Endothelial cell of umbilical vein (primary cell): ENCODE measurements at regions not wholly inside any gene's neighbourhood (a gene's known extent, or its start where the extent isn't known, plus 50 kb on each side); places are given as distances from the start of the nearest gene placed in this dataset.

Source experiments
- BruUV-seq: library from RNA; stranded (reverse); fragments of 400-500 nt; replicated peaks from 2 replicates; lab custom pipeline; 2021; lab: Mats Ljungman, UMichigan
- CTCF ChIA-PET: fragments of 300-600, 350-600 bp; sonication (Branson Sonifier 250); formaldehyde crosslinking; loops from one replicate; lab custom pipeline; 2021; ENCODE audit warnings: antibody characterized with exemption, inconsistent platforms; lab: Charles Lee
- POLR2A ChIA-PET: fragments of 300-600, 350-600 bp; sonication (Branson Sonifier 250); formaldehyde crosslinking; loops from one replicate; lab custom pipeline; 2021; ENCODE audit warnings: antibody characterized with exemption, inconsistent platforms; lab: Charles Lee
- DNase-seq: peaks from one replicate; pipeline ENCODE4 v3.0.0-alpha.2; 2011; ENCODE audit warnings: low read depth, low spot score
- FAIRE-seq: peaks from 2 replicates; lab custom pipeline; 2011; peaks lifted over from hg19 to GRCh38; lab: Jason Lieb, UNC
- H2AFZ ChIP-seq: 2 replicates; pipeline ENCODE4 v1.6.0; 2012; ENCODE audit warnings: low read depth, low read length, control low read depth, inconsistent platforms
- H3K27ac ChIP-seq: 2 replicates; pipeline ENCODE4 v1.5.1; 2011; ENCODE audit warnings: low read depth, mild to moderate bottlenecking, control low read depth, low read length, moderate library complexity; ENCODE audit not compliant: insufficient read depth
- H3K27me3 ChIP-seq, 2 experiments: 2 replicates each; pipeline versions ENCODE4 v1.6.0 to v1.6.1; 2011; ENCODE audit warnings: low read length in 2 of 2, mixed read lengths in 1 of 2; ENCODE audit not compliant: control insufficient read depth in 2 of 2, insufficient read depth in 2 of 2
- H3K36me3 ChIP-seq, 2 experiments: 2 replicates in 1 of 2; 3 replicates in 1 of 2; pipeline ENCODE4 v1.5.1; 2011; ENCODE audit warnings: low read length in 2 of 2, mild to moderate bottlenecking in 1 of 2, moderate library complexity in 1 of 2; ENCODE audit not compliant: control insufficient read depth in 2 of 2, insufficient read depth in 2 of 2; ENCODE audit errors: extremely low read depth in 1 of 2
- H3K4me1 ChIP-seq: 3 replicates; pipeline ENCODE4 v1.5.1; 2011; ENCODE audit warnings: mild to moderate bottlenecking, low read length; ENCODE audit not compliant: control insufficient read depth, insufficient read depth; ENCODE audit errors: extremely low read depth
- H3K4me2 ChIP-seq: 2 replicates; pipeline ENCODE4 v1.6.1; 2011; ENCODE audit warnings: low read length, control low read depth, mixed read lengths; ENCODE audit not compliant: insufficient read depth
- H3K4me3 ChIP-seq, 3 experiments: fragments of 200-600 bp in 1 of 3; sonication (generic), shearing (Covaris generic) in 1 of 3; replicated peaks in 1 of 3; 2 replicates each; pipeline ENCODE4 v1.5.1; 2011 to 2016; ENCODE audit warnings: control low read depth in 3 of 3, low read length in 3 of 3, mild to moderate bottlenecking in 2 of 3, inconsistent platforms in 1 of 3, low read depth in 1 of 3, moderate library complexity in 1 of 3; ENCODE audit not compliant: insufficient read depth in 1 of 3
- H3K79me2 ChIP-seq: 2 replicates; pipeline ENCODE4 v1.6.0; 2012; ENCODE audit warnings: low read length, inconsistent platforms; ENCODE audit not compliant: control insufficient read depth, insufficient read depth
- H3K9ac ChIP-seq: replicated peaks from 2 replicates; pipeline ENCODE3; 2011; ENCODE audit warnings: low read length, control low read depth; ENCODE audit not compliant: insufficient read depth; ENCODE audit errors: extremely low read depth
- H3K9me1 ChIP-seq: replicated peaks from 3 replicates; pipeline ENCODE4 v1.6.0; 2011; ENCODE audit warnings: mild to moderate bottlenecking, low read length; ENCODE audit not compliant: control insufficient read depth, insufficient read depth; ENCODE audit errors: extremely low read depth
- H3K9me3 ChIP-seq: replicated peaks from 2 replicates; pipeline ENCODE4 v1.5.1; 2012; ENCODE audit warnings: low read length, inconsistent platforms; ENCODE audit not compliant: control insufficient read depth, insufficient read depth
- H4K20me1 ChIP-seq: replicated peaks from 2 replicates; pipeline ENCODE3; 2011; ENCODE audit warnings: mild to moderate bottlenecking, low read length; ENCODE audit not compliant: control insufficient read depth, insufficient read depth; ENCODE audit errors: extremely low read depth
- EZH2 ChIP-seq: IDR thresholded peaks from 2 replicates; pipeline ENCODE4 v1.6.1; 2012; ENCODE audit warnings: borderline replicate concordance, low read depth, mild to moderate bottlenecking, moderate library complexity, low read length, inconsistent platforms; ENCODE audit not compliant: severe bottlenecking
- FOS ChIP-seq: IDR thresholded peaks from 2 replicates; pipeline ENCODE4 v1.6.1; 2011; ENCODE audit warnings: mild to moderate bottlenecking, low read length, moderate library complexity, borderline replicate concordance; ENCODE audit not compliant: insufficient read depth
- GATA2 ChIP-seq: IDR thresholded peaks from 2 replicates; pipeline ENCODE4 v1.7.0; 2011; ENCODE audit warnings: low read depth, mild to moderate bottlenecking, moderate library complexity, mixed read lengths, low read length; ENCODE audit not compliant: insufficient read length, insufficient read depth
- JUN ChIP-seq: IDR thresholded peaks from 2 replicates; pipeline ENCODE4 v1.6.1; 2011; ENCODE audit warnings: borderline replicate concordance, low read depth; ENCODE audit not compliant: insufficient read length, insufficient read depth
- MYC ChIP-seq: IDR thresholded peaks from one replicate; pipeline ENCODE4 v1.6.1; 2011; ENCODE audit warnings: mild to moderate bottlenecking, low read depth, low read length
- POLR2A ChIP-seq: IDR thresholded peaks from 2 replicates; pipeline ENCODE4 v1.6.1; 2012; ENCODE audit warnings: low read depth, mild to moderate bottlenecking, control low read depth, low read length
- POLR2AphosphoS5 ChIP-seq: IDR thresholded peaks from 2 replicates; pipeline ENCODE4 v1.6.1; 2012; ENCODE audit warnings: low read depth, mild to moderate bottlenecking, control low read depth, low read length, moderate library complexity; ENCODE audit not compliant: insufficient read depth
- dilution Hi-C: fragments of 300-500 bp; cut with MboI; formaldehyde crosslinking; loops from one replicate; pipeline ENCODE4 v1.15.0; 2019; ENCODE audit warnings: low sequenced_read_pairs; ENCODE audit not compliant: extremely low pct_ligation_motif_present
- intact Hi-C: fragments of 100-400 bp; cut with micrococcal nuclease; formaldehyde crosslinking; loops from one replicate; pipeline ENCODE4 v1.10.0; 2022
- TF ChIP-seq, protein P1 (sequence below), 2 donors: IDR thresholded peaks; 1 replicate in 1 of 2; 2 replicates in 1 of 2; pipeline ENCODE4 v1.5.1; 2011; ENCODE audit warnings: low read length in 2 of 2, mild to moderate bottlenecking in 2 of 2, moderate library complexity in 2 of 2, control low read depth in 1 of 2, inconsistent platforms in 1 of 2, low read depth in 1 of 2; ENCODE audit not compliant: insufficient read depth in 1 of 2; ENCODE audit errors: extremely low read depth in 1 of 2
- TF ChIP-seq, protein P2 (sequence below): IDR thresholded peaks from 2 replicates; pipeline ENCODE4 v1.6.1; 2011; ENCODE audit not compliant: insufficient read depth, insufficient read length

DNA sequence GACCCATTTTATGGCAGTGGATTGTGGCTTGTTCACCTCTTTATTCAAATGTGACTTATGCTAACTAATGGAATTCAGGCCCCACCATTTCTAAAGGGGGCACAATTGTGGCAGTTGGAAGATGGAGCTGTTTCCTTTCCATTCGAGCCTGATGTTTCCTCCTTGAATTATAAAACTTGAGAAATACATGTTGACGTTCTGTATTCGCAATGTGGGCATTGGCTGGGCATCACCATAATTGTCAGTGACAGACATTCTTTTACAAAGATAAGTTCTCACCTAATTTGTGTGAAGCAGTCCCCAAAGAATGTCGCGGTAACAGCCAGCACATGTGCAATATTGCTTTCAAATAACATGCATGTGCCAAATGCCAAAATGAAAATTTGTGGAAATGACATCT lies 1070.2 kb upstream of the TENM3 start:
- Histone ChIP-seq H3K4me2 (no peak overlapping the region), H3K27ac (no peak overlapping the region), H4K20me1 (no peaks in the 10 kb centered on the region), H3K79me2 (no peaks in the 10 kb centered on the region), H3K4me3 (no peak overlapping the region), H3K9me3 (peaks cover 5% of the 10 kb centered on the region), H2AFZ (no peak overlapping the region), H3K36me3 (no peaks in the 10 kb centered on the region), H3K27me3 (no peaks in the 10 kb centered on the region), H3K9ac (no peak overlapping the region), H3K9me1 (no peaks in the 10 kb centered on the region), H3K4me1 (no peaks in the 10 kb centered on the region)
- intact Hi-C loops = no loop called here
- no TSS peak for BruUV-seq
- no peak for FAIRE-seq
- CTCF ChIA-PET = interaction anchor here (1.2 kb wide), 1 partner anchor 30 kb away, joined by 4 read pairs; no protein-coding TSS in a partner anchor
- TF ChIP-seq MYC (no peak), FOS (no peak), GATA2 (no peak), POLR2AphosphoS5 (no peak), JUN (no peak), EZH2 (no peak), POLR2A (no peak)
- TF ChIP-seq, protein P1, sequence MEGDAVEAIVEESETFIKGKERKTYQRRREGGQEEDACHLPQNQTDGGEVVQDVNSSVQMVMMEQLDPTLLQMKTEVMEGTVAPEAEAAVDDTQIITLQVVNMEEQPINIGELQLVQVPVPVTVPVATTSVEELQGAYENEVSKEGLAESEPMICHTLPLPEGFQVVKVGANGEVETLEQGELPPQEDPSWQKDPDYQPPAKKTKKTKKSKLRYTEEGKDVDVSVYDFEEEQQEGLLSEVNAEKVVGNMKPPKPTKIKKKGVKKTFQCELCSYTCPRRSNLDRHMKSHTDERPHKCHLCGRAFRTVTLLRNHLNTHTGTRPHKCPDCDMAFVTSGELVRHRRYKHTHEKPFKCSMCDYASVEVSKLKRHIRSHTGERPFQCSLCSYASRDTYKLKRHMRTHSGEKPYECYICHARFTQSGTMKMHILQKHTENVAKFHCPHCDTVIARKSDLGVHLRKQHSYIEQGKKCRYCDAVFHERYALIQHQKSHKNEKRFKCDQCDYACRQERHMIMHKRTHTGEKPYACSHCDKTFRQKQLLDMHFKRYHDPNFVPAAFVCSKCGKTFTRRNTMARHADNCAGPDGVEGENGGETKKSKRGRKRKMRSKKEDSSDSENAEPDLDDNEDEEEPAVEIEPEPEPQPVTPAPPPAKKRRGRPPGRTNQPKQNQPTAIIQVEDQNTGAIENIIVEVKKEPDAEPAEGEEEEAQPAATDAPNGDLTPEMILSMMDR (IDR thresholded peaks at IDR 0.05; ENCODE audit: extremely low read depth in 1 of 2, insufficient read depth in 1 of 2, low read depth in 1 of 2, low read length in 2 of 2) = no peak
- TF ChIP-seq, protein P2, sequence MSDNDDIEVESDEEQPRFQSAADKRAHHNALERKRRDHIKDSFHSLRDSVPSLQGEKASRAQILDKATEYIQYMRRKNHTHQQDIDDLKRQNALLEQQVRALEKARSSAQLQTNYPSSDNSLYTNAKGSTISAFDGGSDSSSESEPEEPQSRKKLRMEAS = no peak
- POLR2A ChIA-PET = no interaction called here
- dilution Hi-C loops = no loop called here
- no peak for DNase-seq
